ENCODE measurements at regions not wholly inside any gene's neighbourhood (a gene's known extent, or its start where the extent isn't known, plus 50 kb on each side); places are given as distances from the start of the nearest gene placed in this dataset.
"Not testable (repeated sequence)": the region's sequence is repeated elsewhere in the genome, so short reads cannot be mapped to it uniquely, and the experiment has no call there.

DNA sequence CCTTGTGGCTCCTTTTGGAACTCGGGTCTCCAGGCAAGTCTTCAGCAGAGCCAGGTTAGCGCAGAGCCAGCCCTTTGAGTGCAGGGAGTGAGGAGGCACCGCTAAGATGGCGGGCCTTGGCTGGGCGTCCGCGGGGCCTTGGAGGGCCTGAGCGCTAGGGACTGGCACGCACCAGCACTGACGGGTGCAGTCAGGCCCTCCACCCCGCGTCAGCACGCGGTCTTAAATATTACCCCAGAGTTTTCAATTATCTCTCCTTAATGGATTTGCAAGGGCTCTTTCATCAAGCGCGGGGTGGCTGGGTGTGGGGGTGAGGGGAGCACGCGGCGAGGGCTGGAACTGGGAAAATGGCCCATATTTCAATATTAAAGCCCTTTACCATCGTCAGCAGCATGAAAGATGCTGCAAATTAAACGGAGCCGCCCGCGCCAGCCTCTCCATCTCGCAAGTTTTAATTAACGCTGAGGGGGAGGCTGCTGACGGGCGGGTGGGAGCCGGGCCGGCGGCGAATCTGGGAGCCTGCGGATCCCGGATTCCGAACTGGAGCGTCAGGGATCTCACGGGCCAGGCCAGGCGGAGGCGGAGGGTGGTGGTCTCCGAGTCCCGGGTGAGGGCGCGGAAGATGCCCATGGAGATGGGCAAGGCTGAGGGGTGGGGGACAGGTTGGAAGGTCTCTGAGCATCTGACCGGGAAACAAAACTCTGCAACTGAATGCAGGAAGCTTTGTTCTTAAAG is 1690.4 kb upstream of the DEFB115 start:
- DNase-seq (ENCODE audit: low read depth in 1 of 2, low spot score in 1 of 2); in situ Hi-C loops (cut with HindIII; ENCODE audit: low pct_unique_long_range_greater_than_20kb, low sequenced_read_pairs): not testable (repeated sequence)

DNA sequence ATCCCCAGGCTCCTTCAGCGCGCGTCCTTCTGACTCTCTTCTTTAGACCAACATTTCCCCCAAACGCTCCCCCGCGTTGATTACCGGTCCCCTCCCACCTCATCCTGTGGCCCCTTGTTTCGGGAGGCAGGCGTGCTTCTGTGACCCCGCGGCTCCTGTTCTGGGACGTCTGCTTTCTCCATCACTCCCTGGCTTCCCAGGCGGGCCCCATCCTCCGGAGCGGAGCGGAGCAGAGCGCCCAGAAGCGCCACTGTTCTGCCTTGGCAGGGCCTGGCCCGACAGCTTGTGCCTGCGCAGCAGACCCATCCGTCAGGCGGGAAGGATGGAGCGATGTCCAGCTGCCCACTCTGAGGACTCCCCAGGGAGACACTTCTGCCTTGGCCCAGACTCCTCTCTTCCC is 1689.8 kb upstream of the DEFB115 start:
- in situ Hi-C loops (cut with HindIII; ENCODE audit: low pct_unique_long_range_greater_than_20kb, low sequenced_read_pairs), result not testable (repeated sequence)

DNA sequence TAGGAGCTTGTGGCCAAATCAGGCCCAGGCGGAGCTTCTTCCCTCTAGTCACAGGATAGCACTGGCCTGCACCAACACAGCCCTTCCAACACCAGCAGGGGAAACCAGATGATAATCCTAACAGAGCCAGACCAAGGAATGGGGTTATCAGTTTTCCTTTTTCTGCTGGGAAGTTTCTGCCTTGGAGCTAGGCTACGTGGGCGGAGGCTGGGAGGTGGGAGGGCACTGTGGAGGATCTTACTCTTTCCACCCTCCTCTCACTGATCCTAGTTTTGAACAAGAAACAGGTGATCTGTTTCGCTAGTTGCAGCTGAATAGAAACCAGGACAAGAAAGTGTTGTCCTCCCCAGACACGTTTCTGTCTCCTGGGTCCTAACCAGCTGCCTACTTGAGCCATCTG is 1687.3 kb upstream of the DEFB115 start:
- DNase-seq (ENCODE audit: low read depth in 1 of 2, low spot score in 1 of 2); in situ Hi-C loops (cut with HindIII; ENCODE audit: low pct_unique_long_range_greater_than_20kb, low sequenced_read_pairs): not testable (repeated sequence)

More for the DNA sequence above, 1689.8 kb upstream of the DEFB115 start:
- not testable (repeated sequence) for DNase-seq (ENCODE audit: low read depth in 1 of 2, low spot score in 1 of 2)

DNA sequence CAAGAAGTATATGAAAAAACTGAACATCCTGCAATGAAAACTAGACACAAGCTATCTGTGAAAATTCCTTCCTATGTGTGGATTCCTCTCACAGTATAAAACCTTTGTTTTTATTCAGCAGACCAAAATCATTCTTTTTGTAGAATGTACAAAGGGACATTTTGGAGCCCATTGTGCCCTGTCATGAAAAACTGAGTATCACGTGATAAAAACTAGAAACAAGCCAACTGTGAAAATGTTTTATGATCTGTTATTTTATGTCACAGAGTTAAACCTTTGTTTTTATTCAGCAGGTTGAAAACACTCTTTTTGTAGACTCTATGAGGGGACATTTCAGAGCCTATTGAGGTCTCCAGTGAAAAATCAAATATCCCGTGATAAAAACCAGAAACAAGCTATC is 1667.9 kb upstream of the DEFB115 start:
- DNase-seq (ENCODE audit: low read depth in 1 of 2, low spot score in 1 of 2); in situ Hi-C loops (cut with HindIII; ENCODE audit: low pct_unique_long_range_greater_than_20kb, low sequenced_read_pairs): not testable (repeated sequence)

DNA sequence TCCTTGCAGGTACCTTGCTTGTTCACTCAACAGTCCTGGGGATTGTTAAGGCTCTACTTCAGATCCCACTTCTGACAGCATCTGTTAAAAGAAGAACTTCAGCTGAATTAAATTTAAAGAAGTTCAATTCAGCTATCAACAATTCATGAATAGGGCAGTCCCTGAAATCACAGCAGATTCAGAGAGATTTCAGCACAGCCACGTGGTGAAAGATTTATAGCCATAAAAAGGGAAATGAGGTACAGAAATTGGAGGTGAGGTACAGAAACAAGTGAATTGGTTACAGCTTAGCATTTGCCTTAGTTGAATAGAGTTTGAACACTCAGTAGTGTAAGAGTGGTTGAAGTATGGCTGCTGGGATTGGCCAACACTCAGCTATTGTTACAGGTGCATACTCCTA is 1653.3 kb upstream of the DEFB115 start:
- in situ Hi-C loops (cut with HindIII; ENCODE audit: low pct_unique_long_range_greater_than_20kb, low sequenced_read_pairs); DNase-seq (ENCODE audit: low read depth in 1 of 2, low spot score in 1 of 2): not testable (repeated sequence)

DNA sequence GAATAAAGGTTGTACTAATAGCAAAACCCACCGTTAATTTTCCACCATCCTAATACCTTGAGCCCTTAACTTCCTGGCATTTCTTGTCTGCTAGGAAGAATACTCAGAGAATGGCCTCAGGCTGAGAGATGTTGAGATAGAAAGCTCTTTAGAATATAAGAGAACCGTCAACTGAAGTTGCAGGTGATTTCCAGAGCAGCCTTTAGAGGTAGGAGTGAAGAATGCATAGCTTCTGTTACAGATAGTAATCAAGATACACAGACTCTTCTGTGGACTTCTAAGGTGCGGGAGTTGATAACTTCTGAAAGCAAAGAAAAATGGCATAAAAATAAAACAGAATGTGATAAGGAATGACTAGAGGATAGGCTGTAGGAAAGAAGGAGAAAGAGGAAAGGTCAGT is 1651.3 kb upstream of the DEFB115 start:
- DNase-seq (ENCODE audit: low read depth in 1 of 2, low spot score in 1 of 2); in situ Hi-C loops (cut with HindIII; ENCODE audit: low pct_unique_long_range_greater_than_20kb, low sequenced_read_pairs): not testable (repeated sequence)

DNA sequence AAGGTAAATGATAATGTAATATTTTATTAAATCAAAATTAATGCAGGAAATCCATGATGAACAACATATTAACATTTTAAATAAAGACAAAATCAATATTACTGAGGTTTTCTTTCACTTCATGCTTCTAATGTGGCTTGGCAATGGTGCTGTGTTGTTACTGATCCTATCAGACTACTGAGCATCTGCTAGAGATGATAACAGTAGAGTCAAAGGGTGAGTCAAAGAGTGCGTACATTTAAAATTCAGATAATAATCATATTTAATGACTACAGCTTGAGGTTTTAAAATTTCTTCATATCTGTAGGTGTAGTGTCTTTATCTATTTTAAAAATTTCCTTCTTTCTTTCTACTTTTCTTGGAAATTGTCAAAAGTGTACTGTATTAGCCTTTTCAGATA is 1628.1 kb upstream of the DEFB115 start:
- in situ Hi-C loops (cut with HindIII; ENCODE audit: low pct_unique_long_range_greater_than_20kb, low sequenced_read_pairs); DNase-seq (ENCODE audit: low read depth in 1 of 2, low spot score in 1 of 2): not testable (repeated sequence)
